ENCODE measurements at regions not wholly inside any gene's neighbourhood (a gene's known extent, or its start where the extent isn't known, plus 50 kb on each side); places are given as distances from the start of the nearest gene placed in this dataset.

- no peak for DNase-seq (ENCODE audit: low read depth in 1 of 2, low spot score in 1 of 2)
Measured at GRCh38 chr3:59698091-59698490, 648.3 kb upstream of the CFAP20DC start.

- no peak for DNase-seq (ENCODE audit: low read depth in 1 of 2, low spot score in 1 of 2)
Measured at GRCh38 chr3:59696783-59697182, 647.0 kb upstream of the CFAP20DC start.

DNA sequence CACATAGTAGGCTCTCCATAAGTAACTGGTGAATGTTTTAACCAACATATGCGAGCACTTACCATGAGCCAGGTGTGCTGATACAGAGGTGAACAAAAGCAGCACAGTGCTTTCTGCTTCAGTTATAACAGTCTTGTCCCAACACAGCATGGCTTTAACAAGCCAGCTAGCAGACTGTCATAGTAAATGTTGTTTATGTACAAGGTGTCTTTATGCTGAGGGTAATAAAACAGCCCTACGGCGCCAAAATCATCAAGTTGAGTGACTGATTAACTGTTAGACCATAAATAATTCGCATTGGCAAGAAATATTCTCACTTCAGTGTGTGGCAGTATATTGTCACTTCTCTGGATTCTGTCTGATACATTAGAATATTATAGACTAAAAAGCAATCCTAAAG, 646.0 kb upstream of the CFAP20DC start:
- no peak for DNase-seq (ENCODE audit: low read depth in 1 of 2, low spot score in 1 of 2)

DNA sequence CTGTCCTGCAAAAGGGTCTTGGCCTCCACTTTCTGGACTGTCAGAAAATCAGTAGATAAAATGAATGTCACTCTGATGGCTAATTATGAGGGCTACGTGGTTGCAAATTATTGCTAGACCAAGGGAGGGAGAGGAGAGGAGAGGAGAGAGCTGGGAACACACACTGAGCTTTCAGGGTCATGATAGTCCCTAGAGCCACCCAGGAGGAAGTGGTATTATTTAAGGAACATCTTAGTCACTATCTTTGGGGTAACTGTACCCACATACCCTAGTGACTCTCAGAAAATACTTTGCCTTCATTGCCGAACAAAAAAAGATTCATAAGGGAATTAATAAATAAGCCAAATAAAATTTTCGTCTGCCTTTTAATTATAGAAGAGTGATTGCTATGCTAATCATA, 642.3 kb upstream of the CFAP20DC start:
- DNase-seq (ENCODE audit: low read depth in 1 of 2, low spot score in 1 of 2): no peak

DNA sequence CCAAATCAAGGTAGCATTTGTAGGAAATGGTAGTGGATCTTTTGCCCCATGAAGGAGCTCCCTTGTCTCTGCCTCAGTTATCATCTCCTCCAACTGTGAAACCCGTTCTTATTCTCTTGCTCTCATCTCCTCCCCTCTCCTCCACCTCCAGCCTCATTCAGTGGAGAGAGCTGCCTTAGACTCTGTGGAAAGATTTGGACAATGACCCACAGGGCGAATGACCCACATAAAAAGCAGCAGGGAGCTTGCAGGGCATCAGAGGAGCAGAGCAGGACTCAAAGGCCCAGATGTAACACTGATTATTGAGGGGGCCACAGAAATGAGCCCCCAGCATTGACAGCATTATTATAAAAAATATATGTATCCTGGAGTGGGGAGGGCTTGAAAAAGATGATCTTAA, 641.1 kb upstream of the CFAP20DC start:
- DNase-seq (ENCODE audit: low read depth in 1 of 2, low spot score in 1 of 2): no peak

DNA sequence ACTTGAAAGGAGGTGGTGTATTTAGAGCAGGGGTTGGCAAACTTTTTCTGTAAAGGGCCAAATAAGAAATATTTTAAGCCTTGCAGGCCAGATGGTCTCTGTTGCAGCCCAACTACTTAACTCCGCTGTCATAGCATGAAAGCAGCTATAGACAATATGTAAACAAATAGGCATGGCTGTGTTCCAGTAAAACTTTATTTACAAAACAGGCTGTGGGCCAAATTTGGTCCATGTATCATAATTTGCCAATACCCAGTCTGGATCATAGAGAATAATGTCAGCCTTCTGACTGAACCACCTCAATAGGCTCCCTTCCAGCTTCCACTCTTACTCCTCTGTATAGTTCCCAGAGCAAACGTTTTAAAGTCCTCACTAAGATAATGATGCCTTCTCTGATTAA, 638.8 kb upstream of the CFAP20DC start:
- no peak for DNase-seq (ENCODE audit: low read depth in 1 of 2, low spot score in 1 of 2)

GRCh38 chr3:59685432-59685831, 635.6 kb upstream of the CFAP20DC start:
- DNase-seq (ENCODE audit: low read depth in 1 of 2, low spot score in 1 of 2): no peak

DNA sequence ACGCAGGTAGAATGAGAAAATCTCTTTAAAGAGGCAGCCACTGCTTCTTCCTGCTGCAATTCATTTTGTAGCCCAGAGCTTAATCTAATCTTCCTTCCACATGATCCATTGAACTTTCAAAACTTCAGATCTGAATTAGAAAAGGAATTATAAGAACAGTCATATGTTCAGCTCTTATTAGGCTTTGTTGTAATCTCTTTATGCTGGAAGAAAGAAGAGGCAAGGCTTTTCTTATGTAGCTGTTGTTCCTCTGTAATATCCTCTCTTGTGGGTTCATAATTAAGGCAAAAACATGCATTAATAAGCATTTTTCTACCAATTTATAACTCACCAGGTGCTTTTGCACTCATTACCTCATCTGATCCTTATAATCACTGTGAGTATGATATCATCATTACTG, 634.9 kb upstream of the CFAP20DC start:
- no peak for DNase-seq (ENCODE audit: low read depth in 1 of 2, low spot score in 1 of 2)

DNA sequence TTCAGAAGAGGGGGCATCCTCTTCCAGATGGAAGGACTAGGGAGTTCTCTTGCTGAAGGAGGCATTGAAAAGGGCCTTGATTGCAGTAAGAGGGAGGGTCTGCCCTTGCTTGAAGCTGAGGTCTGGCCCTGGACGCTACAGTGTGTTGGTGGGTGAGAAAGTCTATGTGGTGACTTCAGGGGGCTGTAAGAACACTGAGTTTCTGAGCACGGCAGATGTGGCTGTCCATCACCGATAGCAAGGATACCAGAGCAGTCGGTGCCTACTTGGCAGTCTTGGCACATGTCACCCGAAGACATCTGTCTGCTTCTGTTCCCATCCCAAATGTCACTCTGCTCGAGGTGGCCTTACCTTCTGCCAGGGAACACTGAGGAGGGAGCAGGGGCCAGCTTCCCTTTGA, 631.1 kb upstream of the CFAP20DC start:
- DNase-seq (ENCODE audit: low read depth in 1 of 2, low spot score in 1 of 2): no peak

GRCh38 chr3:59677747-59678702, 628.2 kb upstream of the CFAP20DC start:
- no peak for DNase-seq (ENCODE audit: low read depth in 1 of 2, low spot score in 1 of 2)

DNA sequence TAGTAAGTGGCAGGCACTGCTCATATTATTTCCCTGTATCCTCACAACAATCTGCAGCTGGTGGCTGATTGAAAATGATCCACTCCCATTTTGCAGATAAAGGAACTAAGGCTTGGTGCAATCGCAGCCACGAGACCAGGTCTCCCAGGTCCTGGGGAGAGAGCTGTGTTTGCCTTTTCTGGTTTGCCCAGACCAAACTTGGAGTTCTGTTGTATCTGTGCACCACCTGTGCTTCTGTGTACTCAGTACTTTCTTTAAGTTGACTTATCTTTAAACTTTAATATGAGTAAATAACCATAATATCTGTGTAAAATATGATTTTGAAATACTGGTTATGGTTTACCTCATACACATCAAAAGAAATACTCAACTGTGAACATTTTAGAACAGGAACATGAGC, 625.7 kb upstream of the CFAP20DC start:
- DNase-seq (ENCODE audit: low read depth in 1 of 2, low spot score in 1 of 2): no peak

DNA sequence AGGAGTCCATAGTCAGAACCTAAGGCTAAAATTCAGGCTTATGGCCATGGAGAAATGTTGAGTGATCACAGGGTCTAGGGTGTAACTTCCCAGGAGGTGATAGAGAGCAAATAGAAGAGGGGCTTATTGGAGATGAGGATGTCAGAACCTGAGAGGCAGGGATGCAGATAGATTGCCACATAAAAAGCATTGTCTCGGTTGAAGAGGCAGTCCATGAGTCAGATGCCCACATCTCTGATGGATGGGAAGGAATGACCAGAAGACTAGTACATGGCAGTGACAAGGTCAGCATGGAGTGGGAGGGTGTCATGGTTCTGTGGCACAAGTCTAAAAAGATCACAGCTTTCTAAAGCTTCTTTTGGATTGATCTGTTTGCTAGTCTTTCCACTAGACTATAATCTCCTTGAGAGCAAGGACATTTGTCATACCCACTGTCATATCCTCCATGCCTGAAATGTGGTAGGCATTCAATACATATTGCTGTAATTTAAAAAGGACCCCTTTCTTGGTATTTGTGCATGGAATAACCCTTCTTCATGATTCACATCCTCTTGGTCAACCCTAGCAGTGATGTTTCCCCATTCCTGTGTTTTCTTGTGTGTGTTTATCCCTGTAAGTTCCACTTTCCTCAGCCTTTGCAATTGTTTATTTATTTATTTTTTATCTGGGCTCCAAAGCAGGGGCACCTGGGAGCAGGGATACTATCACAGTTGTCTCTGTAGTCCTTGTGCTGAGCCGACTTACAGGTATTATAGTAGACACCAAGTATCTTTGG, 613.4 kb upstream of the CFAP20DC start:
- DNase-seq (ENCODE audit: low read depth in 1 of 2, low spot score in 1 of 2): no peak

DNA sequence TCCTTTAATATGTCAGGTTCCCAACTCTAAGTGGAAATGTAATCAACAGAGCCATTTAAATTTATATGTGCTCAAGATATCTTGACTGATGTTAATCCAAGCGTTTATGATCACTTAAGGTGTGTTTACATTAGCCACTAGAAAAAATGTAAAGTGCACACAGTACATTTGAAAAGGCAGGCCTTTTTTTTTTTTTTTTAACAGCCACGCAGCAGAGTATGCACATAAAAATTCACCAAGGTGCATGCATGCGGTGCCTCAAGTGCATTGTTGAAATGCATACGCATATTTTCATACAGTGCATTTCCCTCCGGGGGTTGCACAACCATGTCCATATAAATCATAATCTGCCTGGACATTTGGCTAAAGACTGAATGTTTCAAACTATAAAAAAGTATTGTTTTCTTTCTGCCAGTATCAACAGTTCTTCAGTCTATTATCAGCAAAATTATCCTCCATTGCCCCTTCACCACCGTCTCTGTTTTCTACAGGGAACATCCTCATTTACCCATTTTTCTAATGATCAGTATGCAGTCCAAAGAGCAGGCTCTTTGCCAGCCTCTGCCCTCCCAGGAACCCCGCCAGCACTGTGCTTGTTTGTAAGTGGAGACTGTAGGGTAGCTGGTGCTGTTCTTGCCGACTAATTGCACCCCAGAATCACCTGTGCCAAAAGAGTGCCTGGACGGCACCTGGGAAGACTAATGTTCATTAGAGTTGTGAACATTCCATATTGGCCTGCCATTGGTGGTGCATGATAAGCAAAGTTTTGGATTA, 611.2 kb upstream of the CFAP20DC start:
- DNase-seq (ENCODE audit: low read depth in 1 of 2, low spot score in 1 of 2): no peak

DNA sequence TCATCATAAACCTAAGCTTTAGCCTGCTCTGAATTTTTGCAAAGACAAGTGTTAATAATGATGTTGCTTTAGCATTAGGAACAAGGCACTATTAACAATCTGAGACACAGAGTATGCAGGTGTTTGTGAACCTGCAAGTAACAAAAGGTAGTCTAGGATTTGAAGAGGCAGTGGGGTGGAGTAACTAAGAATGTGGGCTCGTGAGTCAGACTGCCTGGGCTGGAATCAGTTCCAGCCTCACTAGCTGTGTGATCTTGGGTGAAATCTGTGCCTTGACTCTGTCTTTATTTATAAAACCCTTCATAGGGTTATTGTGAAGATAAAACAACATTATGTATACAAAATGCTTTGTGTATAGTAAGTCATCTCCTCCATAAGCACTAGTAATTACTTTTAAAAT, 610.6 kb upstream of the CFAP20DC start:
- no peak for DNase-seq (ENCODE audit: low read depth in 1 of 2, low spot score in 1 of 2)

- DNase-seq (ENCODE audit: low read depth in 1 of 2, low spot score in 1 of 2): no peak
Measured at GRCh38 chr3:59659755-59660154, 609.9 kb upstream of the CFAP20DC start.

DNA sequence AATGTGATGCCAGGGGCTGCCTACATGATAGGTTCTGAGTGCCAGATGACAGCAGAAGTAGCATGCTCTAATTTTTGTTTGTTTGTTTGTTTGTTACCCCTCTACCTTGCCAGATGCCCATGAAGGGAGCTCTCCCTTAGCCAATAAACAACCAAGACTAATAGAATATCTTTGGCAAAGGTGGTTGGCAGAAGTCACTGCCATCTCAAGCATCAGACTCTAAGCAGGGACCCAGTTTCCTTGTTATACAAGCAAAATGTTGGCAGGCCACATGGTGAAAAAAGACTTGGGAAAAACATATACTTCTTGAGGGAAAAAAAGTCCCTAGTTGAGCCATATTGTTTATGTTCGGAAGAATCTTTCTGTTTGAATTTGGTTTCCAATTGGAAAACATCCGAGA, 609.0 kb upstream of the CFAP20DC start:
- no peak for DNase-seq (ENCODE audit: low read depth in 1 of 2, low spot score in 1 of 2)

- DNase-seq (ENCODE audit: low read depth in 1 of 2, low spot score in 1 of 2): no peak
Measured at GRCh38 chr3:59658274-59658673, 608.4 kb upstream of the CFAP20DC start.

GRCh38 chr3:59655418-59656015, 605.7 kb upstream of the CFAP20DC start:
- DNase-seq (ENCODE audit: low read depth in 1 of 2, low spot score in 1 of 2): no peak

GRCh38 chr3:59654480-59655417, 604.9 kb upstream of the CFAP20DC start:
- DNase-seq (ENCODE audit: low read depth in 1 of 2, low spot score in 1 of 2): no peak

DNA sequence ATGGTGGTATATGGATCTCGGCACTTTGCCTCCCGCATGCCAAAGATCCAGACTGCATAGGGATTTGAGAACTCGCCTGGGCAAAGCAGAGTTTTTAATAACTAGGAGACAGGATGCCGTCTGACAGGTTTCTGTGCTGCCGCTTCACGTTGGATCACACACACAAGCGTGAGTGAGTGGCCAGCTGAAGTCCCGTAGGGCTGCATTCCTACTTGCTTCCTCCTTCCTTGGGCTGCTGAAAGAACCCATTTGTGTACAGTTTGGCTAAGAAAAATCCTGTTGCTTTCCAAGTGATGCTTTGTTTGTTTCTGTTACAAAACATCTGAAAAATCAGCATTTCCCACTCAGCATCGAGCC, 604.3 kb upstream of the CFAP20DC start:
- DNase-seq (ENCODE audit: low read depth in 1 of 2, low spot score in 1 of 2): no peak
